Upper lobe of left lung (tissue), 6 donors: ENCODE measurements at regions not wholly inside any gene's neighbourhood (a gene's known extent, or its start where the extent isn't known, plus 50 kb on each side); places are given as distances from the start of the nearest gene placed in this dataset.

ENCODE experiments used
- ATAC-seq, 2 donors: fragments of 200-7000 bp; cut with Tn5 transposase; one replicate each; pipeline ENCODE4 v1.9.1; 2022; ENCODE audit warnings: mild to moderate bottlenecking in 2 of 2, moderate library complexity in 2 of 2; ENCODE audit not compliant: low FRiP score in 2 of 2
- DNase-seq, 2 donors: peaks; one replicate each; pipeline ENCODE4 v3.0.0-alpha.2; 2019 to 2020
- H3K27ac ChIP-seq, 4 donors: fragments of 200-600 bp; sonication (generic); one replicate each; pipeline ENCODE4 v1.5.1; 2016 to 2019
- H3K27me3 ChIP-seq, 4 donors: fragments of 200-600 bp; sonication (generic); one replicate each; pipeline ENCODE4 v1.5.1; 2017 to 2019
- H3K36me3 ChIP-seq, 4 donors: fragments of 200-600 bp; sonication (generic); one replicate each; pipeline ENCODE4 v1.5.1; 2016 to 2019
- H3K4me1 ChIP-seq, 4 donors: fragments of 200-600 bp; sonication (generic); one replicate each; pipeline ENCODE4 v1.5.1; 2018 to 2019
- H3K4me3 ChIP-seq, 4 donors: fragments of 200-600 bp; sonication (generic); one replicate each; pipeline ENCODE4 v1.5.1; 2017 to 2019; ENCODE audit warnings: mild to moderate bottlenecking in 2 of 4, moderate library complexity in 1 of 4
- H3K9me3 ChIP-seq, 4 donors: fragments of 200-600 bp; sonication (generic); one replicate each; pipeline ENCODE4 v1.5.1; 2018 to 2019
- CTCF ChIP-seq, 6 experiments: fragments of 450-650 bp in 4 of 6; fragments of 200-600 bp in 2 of 6; sonication (generic) in 2 of 6; IDR thresholded peaks; one replicate each; pipeline ENCODE4 v1.5.1; 2016 to 2019; ENCODE audit warnings: antibody characterized with exemption in 6 of 6
- EP300 ChIP-seq, 4 donors: sonication (generic); formaldehyde crosslinking; IDR thresholded peaks; one replicate each; pipeline ENCODE4 v1.5.1; 2017; ENCODE audit warnings: antibody characterized with exemption in 4 of 4, control low read depth in 2 of 4
- POLR2A ChIP-seq, 4 donors: fragments of 450-650 bp; IDR thresholded peaks; one replicate each; pipeline ENCODE4 v1.5.1; 2016 to 2017; ENCODE audit warnings: antibody characterized with exemption in 4 of 4, mild to moderate bottlenecking in 2 of 4
- POLR2AphosphoS5 ChIP-seq, 2 donors: sonication (generic); formaldehyde crosslinking; IDR thresholded peaks; one replicate each; pipeline ENCODE4 v1.5.1; 2017; ENCODE audit warnings: antibody characterized with exemption in 2 of 2
- WGBS, 2 donors: methylation state at CpG; one replicate each; pipeline ENCODE4 v1.1.5; 2017 to 2018; 5-methylcytosine and 5-hydroxymethylcytosine counted together
- donor health status: DM: no; HTN: no; CAD: no; lungs with moderate emphysema.
- donor health status: DM: no; HTN: yes; CAD: no; lungs with severe emphysema.

- no peak for ATAC-seq
- Histone ChIP-seq H3K9me3 (no peaks in the 10 kb centered on the region), H3K27me3 (no peaks in the 10 kb centered on the region), H3K27ac (no peak overlapping the region), H3K4me3 (no peak overlapping the region), H3K4me1 (peaks cover 0 to 9% (median 0%) of the 10 kb centered on the region in 4 donors), H3K36me3 (no peaks in the 10 kb centered on the region)
- TF ChIP-seq EP300 (IDR thresholded peaks at IDR 0.05) (no peak), CTCF (IDR thresholded peaks at IDR 0.05) (no peak), POLR2A (IDR thresholded peaks at IDR 0.05) (no peak), POLR2AphosphoS5 (IDR thresholded peaks at IDR 0.05) (no peak)
- 79 to 84% methylated on average over 2 of the region's 2 CpGs for WGBS, 2 donors
- DNase-seq: no peak
Observed at GRCh38 chr6:140058863-140059262, 684.4 kb upstream of the CITED2 start.

GRCh38 chr6:140052736-140053729 lies 678.6 kb upstream of the CITED2 start:
- no peak for DNase-seq
- TF ChIP-seq CTCF (IDR thresholded peaks at IDR 0.05): peak in 3 of 6 experiments; percentile 16 to 30 (median 25)
- TF ChIP-seq POLR2AphosphoS5 (IDR thresholded peaks at IDR 0.05): no peak
- no peaks in the 10 kb centered on the region for H3K4me1 ChIP-seq
- H3K4me3 ChIP-seq: no peak overlapping the region
- no peaks in the 10 kb centered on the region for H3K36me3 ChIP-seq
- WGBS, 2 donors: 88% methylated on average over 6 of the region's 6 CpGs
- no peak overlapping the region for H3K27ac ChIP-seq
- H3K27me3 ChIP-seq: no peaks in the 10 kb centered on the region
- H3K9me3 ChIP-seq: no peaks in the 10 kb centered on the region
- no peak for ATAC-seq

GRCh38 chr6:140051521-140052512 lies 677.4 kb upstream of the CITED2 start:
- no peaks in the 10 kb centered on the region for H3K4me1 ChIP-seq
- H3K27me3 ChIP-seq: no peaks in the 10 kb centered on the region
- H3K9me3 ChIP-seq: no peaks in the 10 kb centered on the region
- 89 to 90% methylated on average over 7 of the region's 7 CpGs for WGBS, 2 donors
- H3K4me3 ChIP-seq: no peak overlapping the region
- H3K36me3 ChIP-seq: no peaks in the 10 kb centered on the region
- DNase-seq: no peak
- H3K27ac ChIP-seq: no peak overlapping the region
- TF ChIP-seq EP300 (IDR thresholded peaks at IDR 0.05) (no peak), POLR2A (IDR thresholded peaks at IDR 0.05) (no peak), POLR2AphosphoS5 (IDR thresholded peaks at IDR 0.05) (no peak), CTCF (IDR thresholded peaks at IDR 0.05) (no peak)
- no peak for ATAC-seq

- Histone ChIP-seq H3K4me1 (no peaks in the 10 kb centered on the region), H3K9me3 (no peaks in the 10 kb centered on the region), H3K27me3 (no peaks in the 10 kb centered on the region), H3K4me3 (no peak overlapping the region), H3K27ac (no peak overlapping the region), H3K36me3 (no peaks in the 10 kb centered on the region)
- WGBS, 2 donors: 79 to 90% methylated on average over 15 of the region's 15 CpGs
- no peak for ATAC-seq
- TF ChIP-seq POLR2A (IDR thresholded peaks at IDR 0.05) (no peak), EP300 (IDR thresholded peaks at IDR 0.05) (no peak), CTCF (IDR thresholded peaks at IDR 0.05) (no peak), POLR2AphosphoS5 (IDR thresholded peaks at IDR 0.05) (no peak)
- DNase-seq: no peak
Observed at GRCh38 chr6:140050101-140050995, 675.9 kb upstream of the CITED2 start.
